GM21447 (cell line): ENCODE measurements at regions not wholly inside any gene's neighbourhood (a gene's known extent, or its start where the extent isn't known, plus 50 kb on each side); places are given as distances from the start of the nearest gene placed in this dataset.
"Not testable (repeated sequence)": the region's sequence is repeated elsewhere in the genome, so short reads cannot be mapped to it uniquely, and the experiment has no call there.

Experiments used
- ATAC-seq: cut with Tn5 transposase; IDR thresholded peaks from one replicate; pipeline ENCODE4 v1.9.1; 2021; ENCODE audit not compliant: unreplicated experiment

DNA sequence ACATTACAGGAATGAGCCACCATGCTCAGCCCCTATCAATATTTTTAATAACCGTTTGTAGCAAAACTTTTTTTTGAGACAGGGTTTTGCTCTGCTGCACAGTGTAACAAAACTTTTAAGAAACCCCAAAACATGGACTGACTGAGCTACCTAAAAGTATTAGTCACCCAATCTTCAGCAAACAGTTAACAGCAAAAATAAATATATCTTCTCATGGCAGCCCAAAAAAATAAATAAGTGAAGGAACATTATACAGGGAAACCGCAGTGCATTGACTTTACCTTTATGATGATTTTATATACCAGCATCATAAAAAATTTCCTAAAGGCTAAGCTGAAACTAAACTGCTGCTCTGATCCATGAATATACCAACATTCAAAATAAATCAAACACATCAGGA lies 424.6 kb downstream of the METTL4 start:
- ATAC-seq = no peak

DNA sequence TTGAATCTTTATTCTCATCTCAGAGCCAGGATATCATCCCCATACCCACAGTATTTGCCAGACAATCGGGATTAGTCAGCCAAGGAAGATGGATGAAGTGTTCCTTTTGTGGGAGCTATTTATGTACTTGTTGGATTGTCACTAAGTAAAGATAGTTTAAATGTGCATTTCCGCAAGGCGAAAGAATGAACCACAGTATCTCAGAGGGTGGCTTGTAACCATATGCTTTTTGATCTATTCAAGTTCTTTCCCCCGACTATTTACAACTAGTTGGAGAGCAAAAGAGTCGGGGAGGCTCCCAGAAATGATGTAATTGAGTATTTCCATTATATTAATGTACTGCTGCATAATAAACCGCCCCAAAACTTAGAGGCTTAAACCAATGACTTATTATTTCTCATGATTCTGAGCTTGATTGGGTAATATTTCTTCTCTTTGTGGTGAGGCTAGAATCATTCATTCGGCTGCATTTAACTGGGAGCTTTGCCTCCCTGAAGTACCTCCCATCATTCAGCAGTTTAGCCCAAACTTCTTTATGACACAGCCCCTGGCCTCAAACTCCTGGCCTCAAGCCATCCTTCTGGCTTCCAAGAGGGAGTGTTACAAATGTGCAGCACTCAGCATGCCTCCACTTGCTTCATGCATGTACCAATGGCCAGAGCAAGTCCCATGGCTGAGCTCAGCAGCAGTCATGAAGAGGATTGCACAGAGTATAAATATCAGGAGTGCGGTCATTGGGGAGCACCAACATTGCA lies 423.7 kb downstream of the METTL4 start:
- no peak for ATAC-seq

DNA sequence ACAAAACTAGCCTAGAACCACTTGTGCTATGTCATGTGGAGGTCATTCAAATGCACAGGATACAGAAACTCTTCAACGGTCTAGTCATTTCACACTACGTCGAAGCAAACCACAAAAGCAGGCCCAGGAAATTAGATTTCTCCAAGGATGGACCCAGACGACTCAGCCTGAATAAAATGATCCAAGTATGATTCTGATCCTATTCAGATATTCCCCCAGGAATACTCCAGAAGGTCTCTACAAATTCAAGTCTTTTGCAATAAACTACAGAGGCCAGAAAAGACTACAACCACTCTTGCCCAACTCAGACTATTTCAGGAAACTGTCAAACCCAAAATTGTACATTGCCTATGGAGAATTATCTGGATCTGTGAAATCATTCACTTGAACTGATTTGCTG lies 422.5 kb downstream of the METTL4 start:
- ATAC-seq = no peak

DNA sequence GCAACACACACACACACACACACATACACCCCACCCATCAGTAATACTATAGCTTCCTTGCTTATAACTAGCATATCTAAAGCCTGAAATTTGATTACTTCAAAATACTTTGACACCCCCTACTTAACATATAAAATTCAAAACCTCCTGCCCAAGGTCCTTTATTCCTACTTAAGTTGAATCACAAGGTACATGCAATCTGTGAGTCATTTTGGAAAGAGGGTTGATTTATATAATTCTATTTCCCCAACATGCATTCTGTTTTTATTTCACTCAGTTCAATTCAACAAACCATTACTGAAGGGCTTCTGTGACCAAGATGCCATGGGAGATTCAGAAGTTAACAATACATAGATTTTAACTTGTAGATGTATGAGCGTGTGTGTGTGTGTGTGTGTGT lies 420.7 kb downstream of the METTL4 start:
- ATAC-seq = no peak

DNA sequence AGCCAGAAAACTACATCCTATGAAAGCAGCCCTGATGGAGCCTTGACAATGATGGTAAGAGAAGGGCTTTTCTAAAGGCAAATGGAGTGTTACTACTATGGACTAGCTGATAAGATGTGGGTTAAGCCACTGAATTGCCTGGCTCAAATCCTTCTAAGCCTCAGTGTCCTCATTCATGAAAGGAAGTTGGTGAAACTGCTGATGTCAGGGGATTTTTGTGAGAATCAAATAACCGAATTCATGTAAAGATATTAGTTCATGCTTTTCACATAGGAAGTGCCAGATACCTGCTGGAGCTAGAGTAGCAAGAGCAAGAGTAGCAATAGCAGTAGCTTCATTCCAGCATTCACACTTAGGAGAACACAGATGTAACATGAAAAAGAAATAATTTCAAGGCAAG lies 417.0 kb downstream of the METTL4 start:
- ATAC-seq = no peak

DNA sequence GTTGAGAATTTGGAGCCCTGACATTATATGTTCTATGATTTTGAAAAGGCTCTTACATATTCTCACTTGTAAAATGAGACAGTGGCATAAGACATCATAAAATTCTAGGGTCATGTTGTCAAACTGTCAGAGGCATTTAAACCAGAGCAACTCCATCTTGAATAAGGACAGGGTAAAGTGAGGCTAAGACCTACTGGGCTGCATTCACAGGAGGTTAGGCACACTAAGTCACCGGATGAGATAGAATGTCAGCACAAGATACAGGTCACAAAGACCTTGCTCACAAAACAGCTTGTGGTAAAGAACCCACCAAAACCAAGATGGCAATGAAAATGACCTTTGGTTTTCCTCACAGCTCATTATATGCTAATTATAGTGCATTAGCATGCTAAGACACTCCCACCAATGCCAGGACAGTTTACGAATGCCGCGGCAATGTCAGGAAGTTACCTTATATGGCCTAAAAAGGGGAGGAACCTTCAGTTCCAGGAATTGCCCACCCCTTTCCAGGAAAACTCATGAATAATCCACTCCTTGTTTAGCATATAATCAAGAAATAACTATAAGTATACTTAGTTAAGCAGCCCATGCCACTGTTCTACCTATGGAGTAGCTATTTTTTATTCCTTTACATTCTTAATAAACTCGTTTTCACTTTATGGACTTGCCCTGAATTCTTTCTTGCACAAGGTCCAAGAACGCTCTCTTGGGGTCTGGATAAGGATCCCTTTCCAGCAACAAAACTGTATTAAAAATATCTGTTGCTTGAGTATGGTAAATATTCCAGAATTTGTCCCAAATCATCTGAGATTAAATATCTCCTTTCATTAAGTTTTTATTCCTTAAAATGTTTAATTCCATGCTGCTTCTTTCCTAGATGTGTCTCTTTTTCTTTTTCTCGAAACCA lies 406.4 kb downstream of the METTL4 start:
- ATAC-seq = no peak

DNA sequence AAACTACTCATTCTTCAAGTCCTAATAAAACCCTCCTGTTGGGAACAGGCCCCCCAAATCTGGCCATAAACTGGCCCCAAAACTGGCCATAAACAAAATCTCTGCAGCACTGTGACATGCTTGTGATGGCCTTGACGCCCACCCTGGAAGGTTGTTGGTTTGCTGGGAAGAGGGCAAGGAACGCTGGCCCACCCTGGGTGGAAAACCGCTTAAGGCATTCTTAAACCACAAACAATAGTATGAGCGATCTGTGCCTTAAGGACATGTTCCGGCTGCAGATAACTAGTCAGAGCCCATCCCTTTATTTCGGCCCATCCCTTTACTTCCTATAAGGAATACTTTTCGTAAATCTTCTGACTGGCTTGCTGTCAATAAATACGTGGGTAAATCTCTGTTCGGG lies 404.4 kb downstream of the METTL4 start:
- ATAC-seq = not testable (repeated sequence)

DNA sequence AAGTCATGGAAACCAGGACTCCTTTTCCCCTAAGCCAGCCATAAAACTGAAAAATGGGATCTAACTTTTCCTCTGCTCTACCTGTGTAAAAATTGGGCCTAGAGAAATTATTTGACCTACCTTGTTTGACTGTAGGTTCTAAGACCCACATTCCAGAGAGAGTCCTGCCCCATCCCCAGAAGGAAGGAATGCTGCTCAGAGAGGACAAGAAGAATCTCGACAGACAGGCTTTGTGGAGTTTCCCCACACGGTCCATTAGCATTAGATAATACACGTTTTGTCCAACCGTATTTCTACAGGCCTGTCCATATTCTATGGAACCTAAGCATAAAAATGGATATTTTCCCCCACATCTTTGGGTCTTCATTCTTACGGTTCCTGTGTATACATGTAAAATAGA lies 403.3 kb downstream of the METTL4 start:
- ATAC-seq = no peak

DNA sequence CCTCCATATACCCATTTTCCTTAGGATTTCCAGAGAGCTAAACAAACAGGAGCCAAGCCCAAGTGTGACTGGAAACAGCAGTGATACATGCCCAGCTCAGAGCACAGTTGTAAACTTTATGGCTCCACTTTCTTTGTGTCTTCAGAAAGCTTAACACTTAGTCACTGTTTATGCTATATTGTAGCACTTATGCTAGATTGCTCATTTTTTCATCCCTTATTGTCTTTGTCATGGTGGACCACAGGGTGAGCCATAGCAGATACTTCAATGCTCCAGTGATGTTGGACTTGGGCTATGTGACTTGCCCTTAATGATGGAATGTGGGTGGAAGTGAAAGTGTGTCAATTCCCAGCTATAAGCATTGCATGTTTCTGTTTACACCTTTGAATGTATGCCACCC lies 401.6 kb downstream of the METTL4 start:
- no peak for ATAC-seq

DNA sequence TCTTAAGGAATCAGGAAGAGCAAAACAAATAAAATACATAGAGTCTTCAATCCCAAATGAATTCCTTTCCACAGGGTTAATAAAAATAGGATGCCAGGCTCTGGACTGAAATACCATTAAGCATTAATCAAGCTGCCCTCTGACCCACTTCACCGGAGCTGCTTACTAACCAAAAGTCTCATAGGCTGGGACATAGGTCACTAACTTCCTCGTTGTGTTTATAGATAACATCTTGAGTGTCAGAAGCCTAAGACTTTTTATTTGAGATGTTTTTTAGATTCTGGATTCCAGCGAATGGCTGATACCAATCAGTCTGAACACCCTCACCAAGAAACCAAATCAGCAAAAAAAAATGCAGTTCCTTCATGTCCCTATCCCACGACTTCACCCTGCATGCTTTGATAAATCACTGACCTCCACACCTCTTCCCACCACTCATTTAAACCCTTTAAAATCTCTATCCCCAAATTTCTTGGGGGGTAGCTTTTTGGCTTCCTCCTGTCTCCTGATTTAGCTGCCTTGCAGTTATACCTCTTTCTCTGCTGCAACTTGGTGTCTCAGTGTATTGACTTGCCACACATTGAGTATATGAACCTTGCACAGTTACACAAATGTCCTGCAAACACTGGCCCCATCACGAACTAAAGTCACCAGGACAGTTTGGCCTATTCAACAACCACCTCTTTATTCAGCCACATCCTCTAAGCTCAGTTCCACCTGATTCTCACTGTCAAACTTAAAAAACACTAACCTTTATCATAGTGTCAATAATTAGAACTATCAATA lies 399.3 kb downstream of the METTL4 start:
- no peak for ATAC-seq

DNA sequence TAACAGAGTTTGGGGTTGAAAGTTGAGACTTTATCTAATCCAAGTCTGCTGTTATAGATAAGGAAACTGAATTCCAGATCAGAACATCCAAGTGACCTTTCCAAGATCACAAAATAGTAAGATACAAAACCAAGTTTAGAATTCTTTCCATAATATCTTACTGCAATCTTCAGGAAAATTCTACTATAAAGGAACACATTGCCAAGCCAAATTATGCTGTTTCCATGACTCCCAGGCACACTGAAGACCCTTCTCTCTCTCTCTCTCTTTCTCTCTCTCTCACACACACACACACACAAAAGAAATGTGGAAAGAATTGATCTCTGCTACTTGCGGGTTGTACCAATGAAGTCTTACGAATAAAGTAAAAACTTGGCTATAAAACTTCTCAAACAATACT lies 398.4 kb downstream of the METTL4 start:
- ATAC-seq = no peak

DNA sequence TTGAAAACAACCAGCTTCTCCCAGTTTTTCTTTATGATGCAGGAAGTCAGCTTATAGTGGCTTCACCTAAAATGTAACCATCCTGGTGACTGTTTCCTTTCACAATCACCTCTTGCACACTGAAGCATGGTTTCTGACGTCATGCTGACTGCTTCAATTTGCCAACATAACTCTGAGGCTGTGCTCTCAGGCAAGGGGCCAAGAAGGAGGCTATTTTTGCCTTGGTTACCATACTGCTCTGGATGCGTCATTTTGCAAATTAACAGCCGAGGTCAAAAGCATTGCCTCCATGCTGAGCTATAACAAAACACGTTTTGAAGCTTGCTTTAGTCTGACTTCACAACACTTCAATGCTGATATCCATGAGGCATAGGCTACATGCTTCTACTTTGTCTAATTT lies 397.8 kb downstream of the METTL4 start:
- no peak for ATAC-seq

DNA sequence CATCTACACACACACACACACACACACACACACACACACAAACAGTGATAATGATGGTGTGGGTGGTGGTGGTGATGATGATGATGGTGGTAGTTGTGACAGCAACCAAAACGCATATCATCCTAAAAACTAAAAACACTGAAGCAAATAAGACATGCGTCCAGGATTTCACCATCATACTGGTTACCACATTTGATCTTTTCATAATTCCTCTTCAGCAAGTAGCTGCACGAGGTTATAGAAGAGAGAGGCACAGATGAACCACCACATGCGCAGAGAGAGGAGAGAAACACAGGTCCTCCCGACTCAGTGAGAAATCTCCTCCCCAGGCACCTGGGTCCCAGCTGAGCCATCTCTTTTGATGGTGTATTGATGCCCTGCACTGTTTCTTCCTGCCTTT lies 393.3 kb downstream of the METTL4 start:
- no peak for ATAC-seq

DNA sequence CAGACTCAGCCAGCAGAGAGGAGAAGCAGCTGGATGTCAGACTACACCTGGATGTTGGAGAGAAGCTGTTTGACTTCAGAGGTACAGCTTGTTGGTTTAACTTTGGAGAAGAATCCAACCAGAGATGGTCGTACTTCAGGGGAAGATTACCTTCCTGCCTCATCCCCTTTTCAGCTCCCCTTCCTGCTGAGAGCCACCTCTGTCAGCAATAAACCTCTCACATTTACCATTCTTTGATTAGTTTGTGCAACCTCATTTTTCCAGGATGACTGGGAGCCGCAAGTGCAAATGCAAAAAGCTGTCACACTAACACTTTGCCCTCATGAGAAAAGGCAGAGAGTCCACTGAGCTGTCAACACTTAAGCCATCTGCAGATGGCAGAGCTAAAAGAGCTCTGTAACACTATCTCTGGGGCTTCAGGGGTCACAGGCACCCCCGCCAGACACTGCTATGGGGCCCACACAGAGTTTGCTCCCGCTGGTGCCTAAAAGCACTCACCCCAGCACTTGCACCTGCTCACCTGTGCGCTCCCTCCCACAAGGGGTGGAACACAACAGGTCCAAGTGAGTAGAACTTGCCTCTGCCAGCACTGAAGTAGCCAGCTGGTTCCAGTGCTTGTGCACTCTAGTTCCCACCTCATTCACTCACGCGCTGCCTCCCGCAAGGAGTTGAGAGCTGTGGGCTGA lies 391.7 kb downstream of the METTL4 start:
- no peak for ATAC-seq

DNA sequence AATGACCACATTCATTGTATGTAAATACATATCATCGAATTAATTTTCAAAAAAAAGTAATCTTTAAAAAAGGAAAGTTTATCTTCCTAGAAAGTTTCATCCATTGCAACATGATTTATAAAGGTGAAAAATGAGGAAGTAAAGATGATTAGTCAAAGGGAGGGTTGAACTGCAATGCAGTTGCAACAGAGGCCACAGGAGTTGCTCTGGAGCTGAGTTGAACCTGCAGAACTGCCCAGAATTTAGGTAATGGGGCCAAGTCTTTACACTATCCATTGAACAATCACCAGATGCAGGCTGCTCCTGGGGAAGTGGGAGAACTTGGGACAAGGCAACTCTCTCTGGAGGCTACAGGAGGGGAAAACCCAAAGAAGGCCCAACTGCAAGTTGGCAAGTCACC lies 390.7 kb downstream of the METTL4 start:
- no peak for ATAC-seq

DNA sequence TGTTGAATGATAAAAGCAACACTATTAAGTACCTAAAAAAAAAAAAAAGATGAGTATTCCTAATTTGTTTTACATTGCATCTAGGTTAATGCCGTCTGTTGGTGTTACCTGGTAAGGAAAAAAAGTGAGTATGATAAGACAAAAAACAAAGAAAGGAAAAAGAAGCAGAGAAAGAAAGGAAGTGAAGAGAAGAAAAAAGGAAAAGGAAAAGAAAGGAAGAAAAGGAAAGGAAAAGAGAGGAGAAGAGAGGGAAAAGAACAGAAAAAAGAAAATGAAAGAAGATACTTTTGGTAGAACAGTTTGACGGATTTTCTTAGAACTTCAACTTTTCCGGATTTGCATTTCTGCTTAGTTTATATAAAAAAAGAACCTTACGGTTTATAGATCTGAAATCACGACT lies 387.9 kb downstream of the METTL4 start:
- ATAC-seq = no peak

DNA sequence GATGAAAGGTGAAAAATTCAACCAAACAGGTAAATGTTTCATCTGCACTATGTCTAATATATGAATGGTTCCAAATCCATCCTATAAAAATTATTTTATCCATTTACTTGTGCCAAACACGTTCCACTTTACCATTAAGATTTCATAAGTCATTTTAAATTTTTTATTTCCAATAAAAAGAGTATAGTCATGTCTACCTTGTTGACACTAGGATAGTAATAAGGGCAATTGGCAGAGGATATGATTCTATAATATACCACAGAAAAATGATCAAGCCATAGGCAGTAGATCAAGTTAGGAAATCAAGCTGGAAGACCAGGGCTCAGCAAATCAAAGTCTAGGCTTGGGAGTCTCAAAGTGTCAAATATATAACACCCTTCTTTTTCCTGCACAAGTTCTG lies 384.3 kb downstream of the METTL4 start:
- ATAC-seq = no peak

DNA sequence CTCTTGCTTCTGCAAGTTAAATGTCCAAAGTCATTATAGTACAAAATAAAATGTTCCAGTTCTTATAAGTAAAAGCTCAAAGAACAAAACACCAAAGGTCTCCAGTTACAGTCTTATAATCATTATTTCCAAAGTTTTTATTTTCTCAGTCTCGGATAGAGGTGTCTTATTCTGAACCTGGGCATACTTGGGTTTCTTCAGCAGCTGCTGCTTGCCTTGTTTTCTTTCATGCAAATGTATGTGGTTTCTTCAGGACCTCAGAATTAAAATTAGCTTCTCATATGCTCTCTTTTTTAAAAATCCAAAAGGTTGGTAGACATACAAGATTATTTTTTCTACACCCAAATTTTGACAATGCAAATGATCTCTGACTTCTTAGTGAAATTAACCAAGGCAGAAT lies 383.0 kb downstream of the METTL4 start:
- ATAC-seq = no peak

DNA sequence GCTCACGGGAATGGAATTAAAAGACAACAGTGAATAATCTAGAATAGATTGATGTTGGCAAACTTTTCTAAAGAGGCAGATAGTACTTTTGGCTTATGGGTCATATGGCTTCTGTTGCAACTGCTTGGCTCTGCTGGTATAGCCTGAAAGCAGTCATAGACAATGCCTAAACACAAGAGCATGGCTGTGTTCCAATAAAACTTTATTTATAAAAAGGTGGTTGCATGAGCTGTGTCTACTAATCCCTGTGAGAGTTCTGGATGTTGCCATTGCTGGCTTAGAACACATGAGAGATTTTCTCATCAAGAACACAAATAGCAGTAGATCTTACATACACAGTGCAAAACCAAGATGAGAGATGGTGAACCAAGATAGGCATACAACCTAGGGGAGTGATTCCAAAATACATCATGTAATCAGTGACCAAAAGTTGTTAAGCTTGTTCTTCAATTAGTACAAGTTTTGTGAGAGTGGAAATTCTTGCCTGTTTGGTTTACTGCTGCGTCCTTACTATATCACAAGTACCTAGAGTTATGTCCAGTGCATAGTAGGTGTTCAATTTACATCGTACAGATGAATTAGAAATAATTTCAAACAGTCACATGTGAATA lies 380.0 kb downstream of the METTL4 start:
- ATAC-seq = no peak

DNA sequence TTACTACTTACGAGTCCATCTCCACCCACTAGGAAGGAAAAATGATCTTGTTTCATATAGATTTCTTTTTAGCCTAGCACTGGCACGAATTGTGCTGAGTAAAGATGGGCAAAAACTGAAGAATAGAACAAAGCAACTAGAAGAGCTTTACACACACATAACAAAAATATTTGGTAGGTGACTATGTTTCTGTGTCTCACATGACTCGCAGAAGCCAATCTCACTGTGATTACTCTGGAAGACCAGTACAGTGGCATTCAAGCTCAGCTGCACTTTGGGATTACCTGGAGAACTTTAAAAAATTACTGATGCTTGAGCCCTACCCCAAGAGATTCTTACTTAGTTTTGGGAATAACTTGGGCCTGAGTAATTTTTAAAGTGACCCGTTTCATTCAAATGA lies 378.7 kb downstream of the METTL4 start:
- no peak for ATAC-seq

DNA sequence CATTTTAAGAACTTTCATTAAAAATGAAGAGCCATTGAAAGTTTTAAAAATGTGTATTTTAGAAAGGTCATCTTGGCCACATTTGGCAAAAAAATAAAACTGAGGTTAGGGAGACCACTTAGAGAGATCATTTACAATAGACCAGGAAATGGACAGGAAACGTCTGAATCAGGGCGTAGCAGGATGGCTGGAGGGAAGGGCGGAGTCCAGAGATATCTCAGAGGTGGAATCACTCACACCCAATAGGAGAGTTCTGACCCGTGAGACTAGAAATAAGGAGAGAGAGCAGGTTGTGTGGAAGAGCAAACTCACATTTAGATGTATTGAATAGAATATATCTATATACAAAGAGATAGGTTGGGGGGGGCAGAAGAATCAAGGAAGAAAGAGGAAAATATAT lies 373.4 kb downstream of the METTL4 start:
- ATAC-seq = no peak
